ENCODE measurements at regions not wholly inside any gene's neighbourhood (a gene's known extent, or its start where the extent isn't known, plus 50 kb on each side); places are given as distances from the start of the nearest gene placed in this dataset.

GRCh38 chr1:112779665-112780526 lies 64.8 kb upstream of the PPM1J start:
- Histone ChIP-seq H3K36me3 (ENCODE audit: insufficient read depth, low read length) (no peaks in the 10 kb centered on the region), H3K9me3 (ENCODE audit: control insufficient read depth, insufficient read depth, low read length) (peaks cover 5% of the 10 kb centered on the region), H3K9ac (ENCODE audit: low read depth, low read length) (no peak overlapping the region), H3K4me1 (ENCODE audit: insufficient read depth, low read length) (no peaks in the 10 kb centered on the region)

- Histone ChIP-seq H3K9ac (ENCODE audit: low read depth, low read length) (no peak overlapping the region), H3K36me3 (ENCODE audit: insufficient read depth, low read length) (no peaks in the 10 kb centered on the region), H3K4me1 (ENCODE audit: insufficient read depth, low read length) (no peaks in the 10 kb centered on the region), H3K9me3 (ENCODE audit: control insufficient read depth, insufficient read depth, low read length) (peaks cover 2% of the 10 kb centered on the region; the same call in 1 of the 2 replicates)
Measured at GRCh38 chr1:112778137-112778536, 63.0 kb upstream of the PPM1J start.

GRCh38 chr1:112776688-112777087 lies 61.6 kb upstream of the PPM1J start:
- Histone ChIP-seq H3K4me1 (ENCODE audit: insufficient read depth, low read length) (no peaks in the 10 kb centered on the region), H3K9ac (ENCODE audit: low read depth, low read length) (no peak overlapping the region), H3K9me3 (ENCODE audit: control insufficient read depth, insufficient read depth, low read length) (no peaks in the 10 kb centered on the region), H3K36me3 (ENCODE audit: insufficient read depth, low read length) (no peaks in the 10 kb centered on the region)

- H3K9me3 ChIP-seq (ENCODE audit: control insufficient read depth, insufficient read depth, low read length): no peaks in the 10 kb centered on the region; the same call in 1 of the 2 replicates
- no peaks in the 10 kb centered on the region for H3K4me1 ChIP-seq (ENCODE audit: insufficient read depth, low read length)
- H3K36me3 ChIP-seq (ENCODE audit: insufficient read depth, low read length): no peaks in the 10 kb centered on the region
- H3K9ac ChIP-seq (ENCODE audit: low read depth, low read length): no peak overlapping the region
Measured at GRCh38 chr1:112772781-112773180, 57.6 kb upstream of the PPM1J start.

GRCh38 chr1:112770724-112771123 lies 55.6 kb upstream of the PPM1J start:
- Histone ChIP-seq H3K36me3 (ENCODE audit: insufficient read depth, low read length) (no peaks in the 10 kb centered on the region), H3K9me3 (ENCODE audit: control insufficient read depth, insufficient read depth, low read length) (no peaks in the 10 kb centered on the region; the same call in 1 of the 2 replicates), H3K9ac (ENCODE audit: low read depth, low read length) (no peak overlapping the region), H3K4me1 (ENCODE audit: insufficient read depth, low read length) (no peaks in the 10 kb centered on the region)

GRCh38 chr1:112769611-112770010 lies 54.5 kb upstream of the PPM1J start:
- no peaks in the 10 kb centered on the region for H3K4me1 ChIP-seq (ENCODE audit: insufficient read depth, low read length)
- no peaks in the 10 kb centered on the region; the same call in 1 of the 2 replicates for H3K9me3 ChIP-seq (ENCODE audit: control insufficient read depth, insufficient read depth, low read length)
- no peak overlapping the region for H3K9ac ChIP-seq (ENCODE audit: low read depth, low read length)
- no peaks in the 10 kb centered on the region for H3K36me3 ChIP-seq (ENCODE audit: insufficient read depth, low read length)

- no peaks in the 10 kb centered on the region for H3K36me3 ChIP-seq (ENCODE audit: insufficient read depth, low read length)
- no peak overlapping the region for H3K9ac ChIP-seq (ENCODE audit: low read depth, low read length)
- H3K9me3 ChIP-seq (ENCODE audit: control insufficient read depth, insufficient read depth, low read length): no peaks in the 10 kb centered on the region; the same call in 1 of the 2 replicates
- peaks cover 12% of the 10 kb centered on the region for H3K4me1 ChIP-seq (ENCODE audit: insufficient read depth, low read length)
Measured at GRCh38 chr1:112767646-112768045, 52.5 kb upstream of the PPM1J start.
